H1 (cell line): ENCODE measurements at regions not wholly inside any gene's neighbourhood (a gene's known extent, or its start where the extent isn't known, plus 50 kb on each side); places are given as distances from the start of the nearest gene placed in this dataset.

ENCODE experiments used
- ATF3 ChIP-seq: IDR thresholded peaks from 2 replicates; pipeline ENCODE4 v1.6.1; 2011; ENCODE audit warnings: low read depth, mild to moderate bottlenecking, low read length; ENCODE audit not compliant: insufficient read depth
- BRCA1 ChIP-seq: IDR thresholded peaks from 2 replicates; pipeline ENCODE4 v1.6.1; 2012; ENCODE audit warnings: low read depth, low read length, improper control_type of control experiment
- CTCF ChIP-seq, 3 experiments: IDR thresholded peaks; 1 replicate in 2 of 3; 2 replicates in 1 of 3; pipeline versions ENCODE4 v1.5.1 to v1.6.1; 2011; ENCODE audit warnings: low read length in 3 of 3, mild to moderate bottlenecking in 3 of 3, inconsistent platforms in 2 of 3, low read depth in 1 of 3, moderate library complexity in 1 of 3; ENCODE audit not compliant: insufficient read depth in 1 of 3; ENCODE audit errors: control extremely low read depth in 1 of 3
- POLR2A ChIP-seq, 2 experiments: IDR thresholded peaks; 1 replicate in 1 of 2; 2 replicates in 1 of 2; pipeline ENCODE4 v1.6.1; 2011; ENCODE audit warnings: low read depth in 2 of 2, low read length in 2 of 2, mild to moderate bottlenecking in 2 of 2; ENCODE audit errors: control extremely low read depth in 1 of 2
- SIN3A ChIP-seq, 2 experiments: IDR thresholded peaks in 1 of 2; conservative IDR thresholded peaks in 1 of 2; 2 replicates each; pipeline ENCODE4 v1.6.1; 2011 to 2012; ENCODE audit warnings: low read length in 2 of 2, improper control_type of control experiment in 1 of 2, low read depth in 1 of 2, mild to moderate bottlenecking in 1 of 2
- SUZ12 ChIP-seq: fragments of 200-600 bp; sonication (generic); IDR thresholded peaks from 2 replicates; pipeline ENCODE4 v1.6.1; 2012; ENCODE audit warnings: mild to moderate bottlenecking, inconsistent platforms, low read length, moderate library complexity, mixed read lengths
- TCF12 ChIP-seq: IDR thresholded peaks from 2 replicates; pipeline ENCODE4 v1.6.1; 2011; ENCODE audit warnings: low read depth, mild to moderate bottlenecking, low read length
- ZNF274 ChIP-seq: IDR thresholded peaks from 2 replicates; pipeline ENCODE4 v1.7.0; 2012; ENCODE audit warnings: low read length, borderline replicate concordance; ENCODE audit errors: extremely low read depth

- TF ChIP-seq CTCF (IDR thresholded peaks at IDR 0.05; ENCODE audit: control extremely low read depth in 1 of 3, insufficient read depth in 1 of 3, low read depth in 1 of 3, low read length in 3 of 3) (no peak), TCF12 (no peak), SIN3A (conservative IDR thresholded peaks at IDR 0.05 in 1 of 2, IDR thresholded peaks at IDR 0.05 in 1 of 2; ENCODE audit: low read depth in 1 of 2, low read length in 2 of 2) (no peak), BRCA1 (no peak), SUZ12 (no peak), POLR2A (IDR thresholded peaks at IDR 0.05; ENCODE audit: control extremely low read depth in 1 of 2, low read depth in 2 of 2, low read length in 2 of 2) (no peak), ZNF274 (no peak), ATF3 (no peak)
Measured at GRCh38 chr6:113428702-113429101, 428.4 kb upstream of the MARCKS start.
